H9 (cell line): ENCODE measurements at regions not wholly inside any gene's neighbourhood (a gene's known extent, or its start where the extent isn't known, plus 50 kb on each side); places are given as distances from the start of the nearest gene placed in this dataset.

Source experiments
- DNase-seq: peaks from one replicate; pipeline ENCODE4 v3.0.0-alpha.2; 2017
- H2AFZ ChIP-seq: one replicate; pipeline ENCODE4 v1.6.1; 2013; ENCODE audit warnings: mild to moderate bottlenecking, low read length, control low read depth, moderate library complexity
- H2AK5ac ChIP-seq: 2 replicates; pipeline ENCODE4 v1.6.1; 2013; ENCODE audit warnings: low read length, control low read depth, mixed read lengths; ENCODE audit not compliant: insufficient read length
- H2BK120ac ChIP-seq: one replicate; pipeline ENCODE4 v1.6.1; 2013; ENCODE audit warnings: low read depth, mild to moderate bottlenecking, low read length, control low read depth, inconsistent platforms; ENCODE audit not compliant: poor library complexity, severe bottlenecking
- H2BK12ac ChIP-seq: 2 replicates; pipeline ENCODE4 v1.6.1; 2013; ENCODE audit warnings: low read length, control low read depth, mixed read lengths, low read depth; ENCODE audit not compliant: insufficient read length
- H2BK15ac ChIP-seq: 2 replicates; pipeline ENCODE4 v1.6.1; 2013; ENCODE audit warnings: low read depth, low read length, control low read depth
- H2BK20ac ChIP-seq: one replicate; pipeline ENCODE4 v1.6.1; 2013; ENCODE audit warnings: low read depth, mild to moderate bottlenecking, low read length, control low read depth, inconsistent platforms; ENCODE audit not compliant: poor library complexity, severe bottlenecking
- H2BK5ac ChIP-seq: 2 replicates; pipeline ENCODE4 v1.6.1; 2013; ENCODE audit warnings: low read length, control low read depth, mixed read lengths; ENCODE audit not compliant: insufficient read length
- H3K14ac ChIP-seq: 2 replicates; pipeline ENCODE4 v1.6.1; 2013; ENCODE audit warnings: low read length, control low read depth; ENCODE audit not compliant: insufficient read depth
- H3K18ac ChIP-seq: 2 replicates; pipeline ENCODE4 v1.6.1; 2013; ENCODE audit warnings: low read depth, mild to moderate bottlenecking, mixed read lengths, low read length, control low read depth; ENCODE audit not compliant: insufficient read length
- H3K23ac ChIP-seq: 2 replicates; pipeline ENCODE4 v1.6.1; 2013; ENCODE audit warnings: low read length, control low read depth, mixed read lengths, low read depth; ENCODE audit not compliant: insufficient read length
- H3K23me2 ChIP-seq: 2 replicates; pipeline ENCODE4 v1.6.1; 2013; ENCODE audit warnings: low read depth, mild to moderate bottlenecking, mixed read lengths, low read length, control low read depth; ENCODE audit not compliant: insufficient read length, poor library complexity, severe bottlenecking
- H3K27ac ChIP-seq: 2 replicates; pipeline ENCODE4 v1.5.1; 2013; ENCODE audit warnings: low read length, control low read depth, mixed read lengths, low read depth; ENCODE audit not compliant: insufficient read length
- H3K27me3 ChIP-seq: 2 replicates; pipeline ENCODE4 v1.6.1; 2013; ENCODE audit warnings: low read length, control low read depth, inconsistent platforms; ENCODE audit not compliant: insufficient read depth
- H3K4ac ChIP-seq: 2 replicates; pipeline ENCODE4 v1.6.1; 2013; ENCODE audit warnings: low read depth, mild to moderate bottlenecking, control low read depth, inconsistent platforms, low read length, moderate library complexity
- H3K4me1 ChIP-seq: 2 replicates; pipeline ENCODE4 v1.6.1; 2013; ENCODE audit warnings: low read length, control low read depth, inconsistent platforms; ENCODE audit not compliant: insufficient read depth
- H3K4me2 ChIP-seq: 2 replicates; pipeline ENCODE4 v1.6.1; 2013; ENCODE audit warnings: low read length, control low read depth, mixed read lengths; ENCODE audit not compliant: insufficient read length, insufficient read depth
- H3K56ac ChIP-seq: 2 replicates; pipeline ENCODE4 v1.6.1; 2013; ENCODE audit warnings: low read depth, mild to moderate bottlenecking, mixed read lengths, low read length, control low read depth; ENCODE audit not compliant: insufficient read length
- H3K79me1 ChIP-seq: 2 replicates; pipeline ENCODE4 v1.6.1; 2013; ENCODE audit warnings: low read depth, mild to moderate bottlenecking, moderate library complexity, low read length, control low read depth, inconsistent platforms; ENCODE audit not compliant: insufficient read depth, poor library complexity, severe bottlenecking
- H3K79me2 ChIP-seq: 2 replicates; pipeline ENCODE4 v1.6.1; 2013; ENCODE audit warnings: low read length, control low read depth, inconsistent platforms; ENCODE audit not compliant: insufficient read depth
- H3K9ac ChIP-seq: 2 replicates; pipeline ENCODE4 v1.6.1; 2013; ENCODE audit warnings: low read length, control low read depth, mixed read lengths; ENCODE audit not compliant: insufficient read length; ENCODE audit errors: extremely low read depth
- H3K9me3 ChIP-seq: one replicate; pipeline ENCODE4 v1.6.1; 2013; ENCODE audit warnings: low read depth, low read length, inconsistent platforms; ENCODE audit not compliant: control insufficient read depth
- H3T11ph ChIP-seq: one replicate; pipeline ENCODE4 v1.6.1; 2013; ENCODE audit warnings: mild to moderate bottlenecking, low read length, control low read depth, inconsistent platforms
- H4K20me1 ChIP-seq: one replicate; pipeline ENCODE4 v1.6.1; 2013; ENCODE audit not compliant: control insufficient read depth, insufficient read length, insufficient read depth
- H4K5ac ChIP-seq: 2 replicates; pipeline ENCODE4 v1.6.1; 2013; ENCODE audit warnings: low read depth, mild to moderate bottlenecking, mixed read lengths, low read length, control low read depth; ENCODE audit not compliant: insufficient read length
- H4K8ac ChIP-seq: replicated peaks from 2 replicates; pipeline ENCODE4 v1.6.1; 2013; ENCODE audit warnings: low read length, control low read depth, mixed read lengths, low read depth; ENCODE audit not compliant: insufficient read length
- H4K91ac ChIP-seq: 2 replicates; pipeline ENCODE4 v1.6.1; 2013; ENCODE audit warnings: low read depth, mild to moderate bottlenecking, moderate library complexity, mixed read lengths, low read length, control low read depth; ENCODE audit not compliant: insufficient read length
- H3K27ac Mint-ChIP-seq, 3 experiments: 2 replicates in 2 of 3; 3 replicates in 1 of 3; pipeline ENCODE4 v1.8.0; 2020 to 2021; ENCODE audit warnings: mixed read lengths in 3 of 3, mild to moderate bottlenecking in 1 of 3, moderate library complexity in 1 of 3
- H3K27me3 Mint-ChIP-seq: 2 replicates; pipeline ENCODE4 v1.8.0; 2021; ENCODE audit warnings: low read depth, mild to moderate bottlenecking, moderate library complexity, mixed read lengths
- H3K36me3 Mint-ChIP-seq, 3 experiments: 2 replicates in 2 of 3; 3 replicates in 1 of 3; pipeline ENCODE4 v1.8.0; 2020 to 2021; ENCODE audit warnings: low read depth in 3 of 3, mixed read lengths in 3 of 3; ENCODE audit not compliant: insufficient read depth in 1 of 3
- H3K4me1 Mint-ChIP-seq, 2 experiments: 2 replicates each; pipeline ENCODE4 v1.8.0; 2020; ENCODE audit warnings: mixed read lengths in 2 of 2
- H3K4me3 Mint-ChIP-seq, 2 experiments: 2 replicates in 1 of 2; 3 replicates in 1 of 2; pipeline ENCODE4 v1.8.0; 2020 to 2021; ENCODE audit warnings: mild to moderate bottlenecking in 2 of 2, mixed read lengths in 2 of 2, moderate library complexity in 1 of 2
- H3K9me3 Mint-ChIP-seq, 2 experiments: 2 replicates in 1 of 2; 3 replicates in 1 of 2; pipeline ENCODE4 v1.8.0; 2020; ENCODE audit warnings: mild to moderate bottlenecking in 2 of 2, mixed read lengths in 2 of 2, moderate library complexity in 1 of 2
- WGBS: extraction: QIAGEN DNeasy Blood & Tissue Kit; methylation state at CpG from one replicate; pipeline ENCODE4 v1.1.7; 2013; ENCODE audit warnings: missing lambda C conversion rate, low lambda C conversion rate, mixed read lengths; ENCODE audit not compliant: insufficient read length; ENCODE audit errors: extremely low coverage; 5-methylcytosine and 5-hydroxymethylcytosine counted together
- TF ChIP-seq, protein P1 (sequence below): fragments of 200-600 bp; sonication (generic); conservative IDR thresholded peaks from 3 replicates; pipeline ENCODE4 v1.8.0; 2021; ENCODE audit warnings: antibody characterized with exemption, mild to moderate bottlenecking

- Histone ChIP-seq H3T11ph (no peak overlapping the region), H2AFZ (no peak overlapping the region), H3K27ac (no peak overlapping the region), H4K5ac (no peak overlapping the region), H2BK15ac (no peak overlapping the region), H2BK20ac (no peak overlapping the region), H2BK120ac (no peak overlapping the region), H3K14ac (no peak overlapping the region), H3K9me3 (no peaks in the 10 kb centered on the region), H2BK5ac (no peak overlapping the region), H3K9ac (no peak overlapping the region), H3K4me1 (peaks cover 9% of the 10 kb centered on the region), H3K56ac (no peak overlapping the region), H4K20me1 (peaks cover 4% of the 10 kb centered on the region), H3K23me2 (no peaks in the 10 kb centered on the region), H3K79me2 (no peaks in the 10 kb centered on the region), H3K79me1 (no peaks in the 10 kb centered on the region), H3K4me2 (no peak overlapping the region), H3K18ac (no peak overlapping the region), H3K23ac (no peak overlapping the region), H3K27me3 (no peaks in the 10 kb centered on the region), H2BK12ac (no peak overlapping the region), H4K8ac (no peak overlapping the region), H3K4ac (no peak overlapping the region), H4K91ac (no peak overlapping the region), H2AK5ac (no peak overlapping the region)
- no peaks in the 10 kb centered on the region; the same call in 1 of the 2 replicates for H3K27me3 Mint-ChIP-seq
- H3K4me1 Mint-ChIP-seq = peaks cover 7 to 21% of the 10 kb centered on the region in 2 experiments
- no peak overlapping the region for H3K4me3 Mint-ChIP-seq
- no CpG with 5 or more reads among the region's 9 CpGs for WGBS
- DNase-seq = no peak
- H3K9me3 Mint-ChIP-seq = no peaks in the 10 kb centered on the region
- TF ChIP-seq, protein P1, sequence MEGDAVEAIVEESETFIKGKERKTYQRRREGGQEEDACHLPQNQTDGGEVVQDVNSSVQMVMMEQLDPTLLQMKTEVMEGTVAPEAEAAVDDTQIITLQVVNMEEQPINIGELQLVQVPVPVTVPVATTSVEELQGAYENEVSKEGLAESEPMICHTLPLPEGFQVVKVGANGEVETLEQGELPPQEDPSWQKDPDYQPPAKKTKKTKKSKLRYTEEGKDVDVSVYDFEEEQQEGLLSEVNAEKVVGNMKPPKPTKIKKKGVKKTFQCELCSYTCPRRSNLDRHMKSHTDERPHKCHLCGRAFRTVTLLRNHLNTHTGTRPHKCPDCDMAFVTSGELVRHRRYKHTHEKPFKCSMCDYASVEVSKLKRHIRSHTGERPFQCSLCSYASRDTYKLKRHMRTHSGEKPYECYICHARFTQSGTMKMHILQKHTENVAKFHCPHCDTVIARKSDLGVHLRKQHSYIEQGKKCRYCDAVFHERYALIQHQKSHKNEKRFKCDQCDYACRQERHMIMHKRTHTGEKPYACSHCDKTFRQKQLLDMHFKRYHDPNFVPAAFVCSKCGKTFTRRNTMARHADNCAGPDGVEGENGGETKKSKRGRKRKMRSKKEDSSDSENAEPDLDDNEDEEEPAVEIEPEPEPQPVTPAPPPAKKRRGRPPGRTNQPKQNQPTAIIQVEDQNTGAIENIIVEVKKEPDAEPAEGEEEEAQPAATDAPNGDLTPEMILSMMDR = no peak
- H3K36me3 Mint-ChIP-seq = peaks cover 0 to 2% (median 0%) of the 10 kb centered on the region in 3 experiments; a peak in 1 of 7 replicates
- H3K27ac Mint-ChIP-seq = peak overlapping the region in 1 of 3 experiments; percentile 60; a peak in 2 of 7 replicates
These were observed 407.1 kb upstream of the MGMT start for GRCh38 chr10:129059977-129060376.
